Liver (tissue), 3 donors: ENCODE measurements at regions not wholly inside any gene's neighbourhood (a gene's known extent, or its start where the extent isn't known, plus 50 kb on each side); places are given as distances from the start of the nearest gene placed in this dataset.

Experiments used
- ATF3 ChIP-seq: IDR thresholded peaks from 2 replicates; pipeline ENCODE4 v1.6.1; 2016; ENCODE audit warnings: antibody characterized with exemption
- CTCF ChIP-seq: fragments of 150-350 bp; IDR thresholded peaks from 2 replicates; pipeline ENCODE4 v1.5.1; 2017; ENCODE audit warnings: improper control_type of control experiment, low read depth, low read length; ENCODE audit not compliant: missing input control
- EGR1 ChIP-seq, 2 donors: IDR thresholded peaks; 2 replicates each; pipeline ENCODE4 v1.6.1; 2016 to 2018; ENCODE audit warnings: antibody characterized with exemption in 2 of 2, low read depth in 2 of 2
- FOXA1 ChIP-seq: IDR thresholded peaks from 2 replicates; pipeline ENCODE4 v1.6.1; 2016; ENCODE audit warnings: antibody characterized with exemption
- GABPA ChIP-seq, 2 donors: IDR thresholded peaks in 1 of 2; conservative IDR thresholded peaks in 1 of 2; 2 replicates each; pipeline ENCODE4 v1.6.1; 2016; ENCODE audit warnings: antibody characterized with exemption in 2 of 2, mild to moderate bottlenecking in 1 of 2, moderate library complexity in 1 of 2
- JUND ChIP-seq, 2 donors: IDR thresholded peaks; 2 replicates each; pipeline ENCODE4 v1.6.1; 2016; ENCODE audit warnings: antibody characterized with exemption in 2 of 2
- MAX ChIP-seq: IDR thresholded peaks from 2 replicates; pipeline ENCODE4 v1.6.1; 2016; ENCODE audit warnings: antibody characterized with exemption
- RAD21 ChIP-seq, 2 donors: IDR thresholded peaks; 2 replicates each; pipeline ENCODE4 v1.6.1; 2016; ENCODE audit warnings: antibody characterized with exemption in 2 of 2, mild to moderate bottlenecking in 2 of 2
- SP1 ChIP-seq: IDR thresholded peaks from 2 replicates; pipeline ENCODE4 v1.6.1; 2018; ENCODE audit warnings: antibody characterized with exemption, mild to moderate bottlenecking
- TAF1 ChIP-seq: conservative IDR thresholded peaks from 2 replicates; pipeline ENCODE4 v1.6.1; 2016; ENCODE audit warnings: antibody characterized with exemption, mild to moderate bottlenecking
- YY1 ChIP-seq: IDR thresholded peaks from 2 replicates; pipeline ENCODE4 v1.6.1; 2016; ENCODE audit warnings: antibody characterized with exemption, mild to moderate bottlenecking
- TF ChIP-seq, protein P1 (sequence below): IDR thresholded peaks from 2 replicates; pipeline ENCODE4 v1.6.1; 2016; ENCODE audit warnings: antibody characterized with exemption
- TF ChIP-seq, protein P2 (sequence below): IDR thresholded peaks from 2 replicates; pipeline ENCODE4 v1.6.1; 2016; ENCODE audit warnings: antibody characterized with exemption, mild to moderate bottlenecking
- donor health status: healthy.
- donor health status: healthy.

DNA sequence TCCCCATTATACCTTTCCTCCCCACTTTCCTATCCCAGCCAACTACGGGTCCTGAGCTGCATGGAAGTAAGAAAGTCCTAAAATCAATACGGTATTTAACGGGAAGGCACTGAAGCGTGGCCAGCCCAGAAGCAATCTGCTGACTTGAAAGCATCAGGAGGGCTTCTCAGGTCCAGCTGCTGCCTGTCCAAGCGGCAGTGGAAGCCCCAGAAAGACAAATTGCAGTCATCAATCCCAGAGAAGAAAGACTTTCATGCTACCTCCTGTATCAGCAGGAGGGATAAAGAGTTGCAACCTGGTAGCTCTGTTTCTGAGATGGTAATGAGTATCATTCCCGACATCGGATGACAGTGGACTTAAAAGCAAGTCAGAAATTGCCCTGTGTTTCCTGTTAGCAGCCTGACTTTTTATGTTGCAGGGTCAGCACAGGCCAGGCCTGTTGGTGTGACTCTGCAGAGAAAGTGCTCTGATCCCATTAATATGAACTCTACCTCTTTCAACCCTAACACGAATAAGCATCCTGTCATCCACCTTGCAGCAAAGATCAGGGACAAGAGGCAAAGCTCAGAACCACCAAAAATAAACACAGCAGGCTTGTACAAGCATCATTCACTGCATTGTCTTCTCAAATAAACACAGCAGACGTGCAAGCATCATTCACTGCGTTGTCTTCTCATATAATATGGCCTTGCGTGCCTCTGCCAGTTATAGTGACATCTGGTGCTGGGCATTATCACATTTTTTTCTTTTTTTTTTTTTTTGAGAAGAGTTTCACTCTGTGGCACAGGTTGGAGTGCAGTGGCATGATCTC lies 358.6 kb upstream of the CDH11 start:
- no peak for TF ChIP-seq CTCF
- no peak for TF ChIP-seq RAD21 (IDR thresholded peaks at IDR 0.05)
- TF ChIP-seq FOXA1, result no peak
- no peak for TF ChIP-seq GABPA (IDR thresholded peaks at IDR 0.05 in 1 of 2, conservative IDR thresholded peaks at IDR 0.05 in 1 of 2)
- TF ChIP-seq, protein P1, sequence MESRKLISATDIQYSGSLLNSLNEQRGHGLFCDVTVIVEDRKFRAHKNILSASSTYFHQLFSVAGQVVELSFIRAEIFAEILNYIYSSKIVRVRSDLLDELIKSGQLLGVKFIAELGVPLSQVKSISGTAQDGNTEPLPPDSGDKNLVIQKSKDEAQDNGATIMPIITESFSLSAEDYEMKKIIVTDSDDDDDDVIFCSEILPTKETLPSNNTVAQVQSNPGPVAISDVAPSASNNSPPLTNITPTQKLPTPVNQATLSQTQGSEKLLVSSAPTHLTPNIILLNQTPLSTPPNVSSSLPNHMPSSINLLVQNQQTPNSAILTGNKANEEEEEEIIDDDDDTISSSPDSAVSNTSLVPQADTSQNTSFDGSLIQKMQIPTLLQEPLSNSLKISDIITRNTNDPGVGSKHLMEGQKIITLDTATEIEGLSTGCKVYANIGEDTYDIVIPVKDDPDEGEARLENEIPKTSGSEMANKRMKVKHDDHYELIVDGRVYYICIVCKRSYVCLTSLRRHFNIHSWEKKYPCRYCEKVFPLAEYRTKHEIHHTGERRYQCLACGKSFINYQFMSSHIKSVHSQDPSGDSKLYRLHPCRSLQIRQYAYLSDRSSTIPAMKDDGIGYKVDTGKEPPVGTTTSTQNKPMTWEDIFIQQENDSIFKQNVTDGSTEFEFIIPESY, result no peak
- no peak for TF ChIP-seq EGR1 (IDR thresholded peaks at IDR 0.05; ENCODE audit: low read depth in 2 of 2)
- no peak for TF ChIP-seq TAF1
- no peak for TF ChIP-seq JUND (IDR thresholded peaks at IDR 0.05)
- no peak for TF ChIP-seq SP1
- TF ChIP-seq ATF3, result no peak
- TF ChIP-seq MAX, result no peak
- TF ChIP-seq YY1, result no peak
- TF ChIP-seq, protein P2, sequence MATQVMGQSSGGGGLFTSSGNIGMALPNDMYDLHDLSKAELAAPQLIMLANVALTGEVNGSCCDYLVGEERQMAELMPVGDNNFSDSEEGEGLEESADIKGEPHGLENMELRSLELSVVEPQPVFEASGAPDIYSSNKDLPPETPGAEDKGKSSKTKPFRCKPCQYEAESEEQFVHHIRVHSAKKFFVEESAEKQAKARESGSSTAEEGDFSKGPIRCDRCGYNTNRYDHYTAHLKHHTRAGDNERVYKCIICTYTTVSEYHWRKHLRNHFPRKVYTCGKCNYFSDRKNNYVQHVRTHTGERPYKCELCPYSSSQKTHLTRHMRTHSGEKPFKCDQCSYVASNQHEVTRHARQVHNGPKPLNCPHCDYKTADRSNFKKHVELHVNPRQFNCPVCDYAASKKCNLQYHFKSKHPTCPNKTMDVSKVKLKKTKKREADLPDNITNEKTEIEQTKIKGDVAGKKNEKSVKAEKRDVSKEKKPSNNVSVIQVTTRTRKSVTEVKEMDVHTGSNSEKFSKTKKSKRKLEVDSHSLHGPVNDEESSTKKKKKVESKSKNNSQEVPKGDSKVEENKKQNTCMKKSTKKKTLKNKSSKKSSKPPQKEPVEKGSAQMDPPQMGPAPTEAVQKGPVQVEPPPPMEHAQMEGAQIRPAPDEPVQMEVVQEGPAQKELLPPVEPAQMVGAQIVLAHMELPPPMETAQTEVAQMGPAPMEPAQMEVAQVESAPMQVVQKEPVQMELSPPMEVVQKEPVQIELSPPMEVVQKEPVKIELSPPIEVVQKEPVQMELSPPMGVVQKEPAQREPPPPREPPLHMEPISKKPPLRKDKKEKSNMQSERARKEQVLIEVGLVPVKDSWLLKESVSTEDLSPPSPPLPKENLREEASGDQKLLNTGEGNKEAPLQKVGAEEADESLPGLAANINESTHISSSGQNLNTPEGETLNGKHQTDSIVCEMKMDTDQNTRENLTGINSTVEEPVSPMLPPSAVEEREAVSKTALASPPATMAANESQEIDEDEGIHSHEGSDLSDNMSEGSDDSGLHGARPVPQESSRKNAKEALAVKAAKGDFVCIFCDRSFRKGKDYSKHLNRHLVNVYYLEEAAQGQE, result no peak
